MCF 10A (cell line): ENCODE measurements at regions not wholly inside any gene's neighbourhood (a gene's known extent, or its start where the extent isn't known, plus 50 kb on each side); places are given as distances from the start of the nearest gene placed in this dataset.
"Not testable (repeated sequence)": the region's sequence is repeated elsewhere in the genome, so short reads cannot be mapped to it uniquely, and the experiment has no call there.

Source experiments
- BruUV-seq: library from RNA; stranded (reverse); fragments of 400-500 nt; replicated peaks from 2 replicates; lab custom pipeline; 2021; lab: Mats Ljungman, UMichigan
- CTCF ChIA-PET: fragments of 300-600 bp; sonication (Branson Sonifier 250); formaldehyde crosslinking; extraction: SDS; loops from one replicate; lab custom pipeline; 2021; ENCODE audit warnings: antibody characterized with exemption, inconsistent platforms; lab: Yijun Ruan, JAX
- POLR2A ChIA-PET: fragments of 300-600, 350-650 bp; sonication (Branson Sonifier 250); formaldehyde crosslinking; extraction: SDS; loops from one replicate; lab custom pipeline; 2020; ENCODE audit warnings: antibody characterized with exemption, inconsistent platforms; lab: Yijun Ruan, JAX
- DNase-seq: peaks from one replicate; pipeline ENCODE4 v3.0.0-alpha.2; 2018; ENCODE audit not compliant: unreplicated experiment
- H3K27ac Mint-ChIP-seq: one replicate; pipeline ENCODE4 v1.8.0; 2022; ENCODE audit warnings: mild to moderate bottlenecking, low read depth, mixed read lengths; ENCODE audit not compliant: unreplicated experiment
- H3K27me3 Mint-ChIP-seq: one replicate; pipeline ENCODE4 v1.8.0; 2022; ENCODE audit warnings: mixed read lengths; ENCODE audit not compliant: insufficient read depth, unreplicated experiment
- H3K36me3 Mint-ChIP-seq: one replicate; pipeline ENCODE4 v1.8.0; 2022; ENCODE audit warnings: mild to moderate bottlenecking, moderate library complexity, mixed read lengths; ENCODE audit not compliant: insufficient read depth, unreplicated experiment
- H3K4me1 Mint-ChIP-seq: one replicate; pipeline ENCODE4 v1.8.0; 2022; ENCODE audit warnings: mixed read lengths; ENCODE audit not compliant: insufficient read depth, unreplicated experiment
- H3K4me3 Mint-ChIP-seq: one replicate; pipeline ENCODE4 v1.8.0; 2022; ENCODE audit warnings: mild to moderate bottlenecking, moderate library complexity, mixed read lengths; ENCODE audit not compliant: unreplicated experiment
- H3K9me3 Mint-ChIP-seq: one replicate; pipeline ENCODE4 v1.8.0; 2022; ENCODE audit warnings: mixed read lengths; ENCODE audit not compliant: unreplicated experiment
- intact Hi-C: fragments of 100-400 bp; cut with micrococcal nuclease; formaldehyde crosslinking; loops from 2 replicates; pipeline ENCODE4 v1.14.1; 2022
- TF ChIP-seq, protein P1 (sequence below): fragments of 200-600 bp; IDR thresholded peaks from one replicate; pipeline ENCODE4 v1.8.0; 2022; ENCODE audit warnings: antibody characterized with exemption, mild to moderate bottlenecking; ENCODE audit not compliant: unreplicated experiment

DNA sequence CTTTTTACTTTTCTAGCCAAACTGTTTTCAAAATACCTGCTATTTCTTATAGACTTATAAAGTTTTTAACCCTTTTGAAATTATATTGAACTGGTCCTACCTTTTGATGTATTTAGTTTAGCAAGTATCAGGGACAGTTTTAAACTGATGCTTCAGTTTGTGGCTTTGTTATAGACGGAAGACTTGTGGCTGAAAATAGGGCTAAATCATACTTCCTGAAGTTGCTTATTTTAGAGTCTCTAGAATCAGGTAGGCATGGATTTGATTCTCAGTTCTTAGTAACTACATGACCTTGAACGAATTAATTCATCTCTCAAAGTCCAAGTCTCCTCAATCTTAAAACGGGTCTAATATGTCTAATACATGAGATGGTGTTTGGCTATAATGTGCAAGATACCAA lies 322.8 kb downstream of the RAP2B start:
- POLR2A ChIA-PET: interaction anchor here (0.6 to 1.1 kb wide), 2 partner anchors 15 to 83 kb away, joined by 3 read pairs; no protein-coding TSS in a partner anchor
- CTCF ChIA-PET: no interaction called here
- TF ChIP-seq, protein P1, sequence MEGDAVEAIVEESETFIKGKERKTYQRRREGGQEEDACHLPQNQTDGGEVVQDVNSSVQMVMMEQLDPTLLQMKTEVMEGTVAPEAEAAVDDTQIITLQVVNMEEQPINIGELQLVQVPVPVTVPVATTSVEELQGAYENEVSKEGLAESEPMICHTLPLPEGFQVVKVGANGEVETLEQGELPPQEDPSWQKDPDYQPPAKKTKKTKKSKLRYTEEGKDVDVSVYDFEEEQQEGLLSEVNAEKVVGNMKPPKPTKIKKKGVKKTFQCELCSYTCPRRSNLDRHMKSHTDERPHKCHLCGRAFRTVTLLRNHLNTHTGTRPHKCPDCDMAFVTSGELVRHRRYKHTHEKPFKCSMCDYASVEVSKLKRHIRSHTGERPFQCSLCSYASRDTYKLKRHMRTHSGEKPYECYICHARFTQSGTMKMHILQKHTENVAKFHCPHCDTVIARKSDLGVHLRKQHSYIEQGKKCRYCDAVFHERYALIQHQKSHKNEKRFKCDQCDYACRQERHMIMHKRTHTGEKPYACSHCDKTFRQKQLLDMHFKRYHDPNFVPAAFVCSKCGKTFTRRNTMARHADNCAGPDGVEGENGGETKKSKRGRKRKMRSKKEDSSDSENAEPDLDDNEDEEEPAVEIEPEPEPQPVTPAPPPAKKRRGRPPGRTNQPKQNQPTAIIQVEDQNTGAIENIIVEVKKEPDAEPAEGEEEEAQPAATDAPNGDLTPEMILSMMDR: no peak
- Mint-ChIP-seq H3K36me3 (no peaks in the 10 kb centered on the region), H3K9me3 (no peaks in the 10 kb centered on the region), H3K4me3 (no peak overlapping the region), H3K27ac (no peak overlapping the region), H3K27me3 (no peaks in the 10 kb centered on the region), H3K4me1 (no peaks in the 10 kb centered on the region)
- BruUV-seq: no TSS peak
- DNase-seq: no peak
- intact Hi-C loops: loop anchor here (5.0 kb wide), 1 partner anchor 148 kb away; no protein-coding TSS in a partner anchor

DNA sequence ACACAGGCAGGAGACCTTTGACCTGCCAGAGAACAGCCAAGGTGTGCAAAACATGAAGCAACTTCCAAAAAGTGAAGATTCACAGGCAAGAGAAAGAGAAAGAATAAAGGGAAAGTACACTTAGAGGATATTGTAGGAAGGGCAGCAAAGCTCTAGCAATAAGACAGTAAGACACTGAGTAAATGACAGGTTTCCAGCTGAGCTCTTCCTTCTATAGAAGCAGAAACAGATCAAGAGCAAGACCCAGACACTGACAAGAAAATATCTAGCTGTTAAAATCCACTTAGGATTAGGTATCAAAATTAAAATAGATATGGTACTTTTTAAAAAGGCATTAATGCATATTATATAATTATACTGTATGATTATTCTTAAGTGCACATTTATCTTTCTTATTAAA lies 333.4 kb downstream of the RAP2B start:
- POLR2A ChIA-PET: no interaction called here
- TF ChIP-seq, protein P1: no peak
- intact Hi-C loops: no loop called here
- no peaks in the 10 kb centered on the region for H3K27me3 Mint-ChIP-seq
- H3K36me3 Mint-ChIP-seq: no peaks in the 10 kb centered on the region
- H3K4me3 Mint-ChIP-seq: no peak overlapping the region
- CTCF ChIA-PET: no interaction called here
- H3K27ac Mint-ChIP-seq: no peak overlapping the region
- no peaks in the 10 kb centered on the region for H3K4me1 Mint-ChIP-seq
- no peaks in the 10 kb centered on the region for H3K9me3 Mint-ChIP-seq
- no TSS peak for BruUV-seq
- DNase-seq: no peak

DNA sequence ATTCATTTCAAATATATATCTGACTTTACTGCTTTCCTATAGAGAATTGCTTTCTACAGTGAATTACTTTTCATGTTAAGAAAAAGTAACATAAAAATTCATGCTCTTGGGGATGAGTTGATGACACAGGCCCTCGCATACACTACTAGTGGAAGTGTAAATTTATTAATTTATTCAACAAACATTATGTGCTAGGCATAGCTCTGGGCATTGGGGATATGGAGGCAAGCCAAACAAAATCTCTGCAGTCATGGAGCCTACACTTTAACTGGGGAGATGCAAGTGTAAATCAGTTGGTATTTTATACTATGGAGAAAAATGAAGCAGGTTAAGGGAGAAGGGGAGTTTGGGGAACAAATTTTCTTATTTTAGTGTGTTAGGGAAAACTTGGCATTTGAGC lies 340.7 kb downstream of the RAP2B start:
- no peak overlapping the region for H3K27ac Mint-ChIP-seq
- intact Hi-C loops: no loop called here
- POLR2A ChIA-PET: interaction anchor here (0.6 kb wide), 1 partner anchor 272 kb away, joined by 3 read pairs; no protein-coding TSS in a partner anchor
- H3K4me3 Mint-ChIP-seq: no peak overlapping the region
- no TSS peak for BruUV-seq
- CTCF ChIA-PET: no interaction called here
- H3K27me3 Mint-ChIP-seq: no peaks in the 10 kb centered on the region
- TF ChIP-seq, protein P1: no peak
- no peak for DNase-seq
- H3K36me3 Mint-ChIP-seq: no peaks in the 10 kb centered on the region
- H3K4me1 Mint-ChIP-seq: no peaks in the 10 kb centered on the region
- no peaks in the 10 kb centered on the region for H3K9me3 Mint-ChIP-seq

DNA sequence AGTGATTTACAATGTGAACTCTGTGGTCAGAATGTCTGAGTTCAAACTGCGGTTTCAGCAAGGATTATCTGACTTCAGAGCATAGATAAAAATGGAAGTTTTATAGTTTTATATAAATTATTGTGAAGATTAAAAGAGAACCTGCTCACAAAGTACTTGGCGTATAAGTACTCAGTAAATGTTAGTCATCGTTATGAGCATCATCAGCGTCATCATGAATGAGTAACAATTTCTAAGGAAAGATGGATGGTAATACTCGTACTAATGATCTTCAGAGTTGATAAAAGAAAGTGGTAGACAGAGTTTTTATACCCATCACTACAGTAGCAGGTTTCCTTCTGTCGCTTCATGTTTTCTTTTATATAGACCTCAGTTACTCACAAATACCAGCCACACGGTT lies 341.8 kb downstream of the RAP2B start:
- Mint-ChIP-seq H3K36me3 (no peaks in the 10 kb centered on the region), H3K4me1 (no peaks in the 10 kb centered on the region), H3K4me3 (no peak overlapping the region), H3K9me3 (no peaks in the 10 kb centered on the region), H3K27me3 (no peaks in the 10 kb centered on the region), H3K27ac (no peak overlapping the region)
- TF ChIP-seq, protein P1: no peak
- ChIA-PET POLR2A (no interaction called here), CTCF (interaction anchor here (0.6 kb wide), 1 partner anchor 41 kb away, joined by 3 read pairs; no protein-coding TSS in a partner anchor)
- BruUV-seq: no TSS peak
- no peak for DNase-seq
- intact Hi-C loops: no loop called here

DNA sequence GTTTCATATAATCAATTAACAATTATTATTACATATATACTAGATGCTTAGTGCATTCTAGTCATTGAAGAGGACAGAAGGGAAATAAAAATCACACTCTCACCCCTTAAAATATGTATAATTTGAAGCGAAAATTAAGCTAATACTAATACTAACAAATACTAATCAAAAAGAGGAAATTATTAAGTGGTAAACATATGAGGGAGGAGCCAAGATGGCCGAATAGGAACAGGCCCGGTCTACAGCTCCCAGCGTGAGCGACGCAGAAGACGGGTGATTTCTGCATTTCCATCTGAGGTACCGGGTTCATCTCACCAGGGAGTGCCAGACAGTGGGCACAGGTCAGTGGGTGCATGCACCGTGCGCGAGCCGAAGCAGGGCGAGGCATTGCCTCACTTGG lies 344.2 kb downstream of the RAP2B start:
- H3K27me3 Mint-ChIP-seq, H3K9me3 Mint-ChIP-seq, BruUV-seq, H3K4me1 Mint-ChIP-seq, intact Hi-C loops, H3K4me3 Mint-ChIP-seq, H3K27ac Mint-ChIP-seq, H3K36me3 Mint-ChIP-seq, DNase-seq, CTCF ChIA-PET, POLR2A ChIA-PET: not testable (repeated sequence)

DNA sequence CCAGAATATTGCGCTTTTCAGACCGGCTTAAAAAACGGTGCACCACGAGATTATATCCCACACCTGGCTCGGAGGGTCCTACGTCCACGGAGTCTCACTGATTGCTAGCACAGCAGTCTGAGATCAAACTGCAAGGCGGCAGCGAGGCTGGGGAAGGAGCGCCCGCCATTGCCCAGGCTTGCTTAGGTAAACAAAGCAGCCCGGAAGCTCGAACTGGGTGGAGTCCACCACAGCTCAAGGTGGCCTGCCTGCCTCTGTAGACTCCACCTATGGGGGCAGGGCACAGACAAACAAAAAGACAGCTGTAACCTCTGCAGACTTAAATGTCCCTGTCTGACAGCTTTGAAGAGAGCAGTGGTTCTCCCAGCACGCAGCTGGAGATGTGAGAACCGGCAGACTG lies 344.7 kb downstream of the RAP2B start:
- H3K4me1 Mint-ChIP-seq, CTCF ChIA-PET, H3K36me3 Mint-ChIP-seq, BruUV-seq, H3K9me3 Mint-ChIP-seq, DNase-seq, H3K27me3 Mint-ChIP-seq, H3K4me3 Mint-ChIP-seq, H3K27ac Mint-ChIP-seq, POLR2A ChIA-PET, intact Hi-C loops: not testable (repeated sequence)
